Calu3 (cell line): ENCODE measurements at regions not wholly inside any gene's neighbourhood (a gene's known extent, or its start where the extent isn't known, plus 50 kb on each side); places are given as distances from the start of the nearest gene placed in this dataset.

Source experiments
- BruUV-seq: library from RNA; stranded (reverse); fragments of 400-500 nt; replicated peaks from 2 replicates; lab custom pipeline; 2021; lab: Mats Ljungman, UMichigan
- CTCF ChIA-PET: fragments of 300-600 bp; sonication (Branson Sonifier 250); formaldehyde crosslinking; loops from one replicate; lab custom pipeline; 2022; ENCODE audit warnings: antibody characterized with exemption; lab: Charles Lee
- DNase-seq: peaks from one replicate; pipeline ENCODE4 v3.0.0; 2022
- H3K27ac Mint-ChIP-seq: one replicate; pipeline ENCODE4 v1.8.0; 2022; ENCODE audit warnings: mixed read lengths; ENCODE audit not compliant: unreplicated experiment
- H3K27me3 Mint-ChIP-seq: one replicate; pipeline ENCODE4 v1.8.0; 2022; ENCODE audit warnings: mixed read lengths; ENCODE audit not compliant: unreplicated experiment
- H3K36me3 Mint-ChIP-seq: one replicate; pipeline ENCODE4 v1.8.0; 2022; ENCODE audit warnings: mild to moderate bottlenecking, moderate library complexity, mixed read lengths; ENCODE audit not compliant: insufficient read depth, unreplicated experiment
- H3K4me1 Mint-ChIP-seq: one replicate; pipeline ENCODE4 v1.8.0; 2022; ENCODE audit warnings: mild to moderate bottlenecking, low read depth, mixed read lengths; ENCODE audit not compliant: unreplicated experiment
- H3K4me3 Mint-ChIP-seq: one replicate; pipeline ENCODE4 v1.8.0; 2022; ENCODE audit warnings: mild to moderate bottlenecking, low read depth, moderate library complexity, mixed read lengths; ENCODE audit not compliant: unreplicated experiment
- H3K9me3 Mint-ChIP-seq: one replicate; pipeline ENCODE4 v1.8.0; 2022; ENCODE audit warnings: low read depth, mixed read lengths; ENCODE audit not compliant: unreplicated experiment
- CTCF ChIP-seq: fragments of 200-600 bp; IDR thresholded peaks from one replicate; pipeline ENCODE4 v1.8.0; 2022; ENCODE audit warnings: antibody characterized with exemption; ENCODE audit not compliant: unreplicated experiment
- intact Hi-C: fragments of 100-400 bp; cut with micrococcal nuclease; formaldehyde crosslinking; loops from one replicate; pipeline ENCODE4 v1.10.0; 2022; ENCODE audit not compliant: unreplicated experiment

GRCh38 chr13:84812789-84813188 is 930.5 kb upstream of the SLITRK1 start:
- Mint-ChIP-seq H3K4me1 (no peaks in the 10 kb centered on the region), H3K4me3 (no peak overlapping the region), H3K27ac (no peak overlapping the region), H3K9me3 (no peaks in the 10 kb centered on the region), H3K27me3 (no peaks in the 10 kb centered on the region), H3K36me3 (no peaks in the 10 kb centered on the region)
- CTCF ChIA-PET = no interaction called here
- BruUV-seq = no TSS peak
- intact Hi-C loops = no loop called here
- DNase-seq = no peak
- TF ChIP-seq CTCF = no peak

- BruUV-seq = no TSS peak
- Mint-ChIP-seq H3K9me3 (no peaks in the 10 kb centered on the region), H3K27ac (no peak overlapping the region), H3K4me1 (no peaks in the 10 kb centered on the region), H3K27me3 (no peaks in the 10 kb centered on the region), H3K36me3 (no peaks in the 10 kb centered on the region), H3K4me3 (no peak overlapping the region)
- no peak for TF ChIP-seq CTCF
- DNase-seq = no peak
- CTCF ChIA-PET = no interaction called here
- intact Hi-C loops = no loop called here
Observed at GRCh38 chr13:84812078-84812477, 929.8 kb upstream of the SLITRK1 start.

- H3K27me3 Mint-ChIP-seq = no peaks in the 10 kb centered on the region
- no peak for DNase-seq
- TF ChIP-seq CTCF = no peak
- H3K4me3 Mint-ChIP-seq = no peak overlapping the region
- no peaks in the 10 kb centered on the region for H3K4me1 Mint-ChIP-seq
- no peaks in the 10 kb centered on the region for H3K36me3 Mint-ChIP-seq
- no peaks in the 10 kb centered on the region for H3K9me3 Mint-ChIP-seq
- intact Hi-C loops = no loop called here
- BruUV-seq = no TSS peak
- CTCF ChIA-PET = no interaction called here
- H3K27ac Mint-ChIP-seq = no peak overlapping the region
Observed at GRCh38 chr13:84810781-84811180, 928.5 kb upstream of the SLITRK1 start.

- no peaks in the 10 kb centered on the region for H3K9me3 Mint-ChIP-seq
- intact Hi-C loops = no loop called here
- H3K27me3 Mint-ChIP-seq = no peaks in the 10 kb centered on the region
- H3K4me3 Mint-ChIP-seq = no peak overlapping the region
- no peaks in the 10 kb centered on the region for H3K36me3 Mint-ChIP-seq
- no peak for TF ChIP-seq CTCF
- CTCF ChIA-PET = no interaction called here
- no peak for DNase-seq
- no peaks in the 10 kb centered on the region for H3K4me1 Mint-ChIP-seq
- BruUV-seq = no TSS peak
- H3K27ac Mint-ChIP-seq = no peak overlapping the region
Observed at GRCh38 chr13:84802073-84802472, 919.8 kb upstream of the SLITRK1 start.
